ENCODE measurements at regions not wholly inside any gene's neighbourhood (a gene's known extent, or its start where the extent isn't known, plus 50 kb on each side); places are given as distances from the start of the nearest gene placed in this dataset.

DNA sequence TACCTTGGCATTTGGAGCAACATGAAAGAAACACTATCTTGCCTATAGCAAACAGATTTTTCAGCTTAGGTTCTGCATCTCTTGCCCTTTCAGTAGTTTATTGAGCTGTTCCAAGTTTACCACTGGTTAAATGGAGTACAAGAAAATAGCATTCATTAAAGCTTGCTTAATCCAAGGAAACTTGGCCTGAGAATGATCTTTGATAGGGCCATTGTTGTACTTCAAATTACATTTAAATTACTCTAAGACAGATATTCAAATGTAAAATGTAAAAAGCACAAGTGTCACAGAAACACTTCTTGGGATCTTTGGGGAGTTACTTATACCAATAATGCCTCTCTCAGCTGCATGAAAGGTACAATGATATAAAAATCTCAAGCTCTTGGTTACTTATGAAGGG lies 609.0 kb upstream of the HTR2C start:
- TF ChIP-seq, protein P1, sequence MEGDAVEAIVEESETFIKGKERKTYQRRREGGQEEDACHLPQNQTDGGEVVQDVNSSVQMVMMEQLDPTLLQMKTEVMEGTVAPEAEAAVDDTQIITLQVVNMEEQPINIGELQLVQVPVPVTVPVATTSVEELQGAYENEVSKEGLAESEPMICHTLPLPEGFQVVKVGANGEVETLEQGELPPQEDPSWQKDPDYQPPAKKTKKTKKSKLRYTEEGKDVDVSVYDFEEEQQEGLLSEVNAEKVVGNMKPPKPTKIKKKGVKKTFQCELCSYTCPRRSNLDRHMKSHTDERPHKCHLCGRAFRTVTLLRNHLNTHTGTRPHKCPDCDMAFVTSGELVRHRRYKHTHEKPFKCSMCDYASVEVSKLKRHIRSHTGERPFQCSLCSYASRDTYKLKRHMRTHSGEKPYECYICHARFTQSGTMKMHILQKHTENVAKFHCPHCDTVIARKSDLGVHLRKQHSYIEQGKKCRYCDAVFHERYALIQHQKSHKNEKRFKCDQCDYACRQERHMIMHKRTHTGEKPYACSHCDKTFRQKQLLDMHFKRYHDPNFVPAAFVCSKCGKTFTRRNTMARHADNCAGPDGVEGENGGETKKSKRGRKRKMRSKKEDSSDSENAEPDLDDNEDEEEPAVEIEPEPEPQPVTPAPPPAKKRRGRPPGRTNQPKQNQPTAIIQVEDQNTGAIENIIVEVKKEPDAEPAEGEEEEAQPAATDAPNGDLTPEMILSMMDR (conservative IDR thresholded peaks at IDR 0.05; ENCODE audit: low read length) = no peak
- TF ChIP-seq EZH2phosphoT487 (IDR thresholded peaks at IDR 0.05; ENCODE audit: borderline replicate concordance) = no peak
